Activated naive CD4-positive, alpha-beta T cell treated with anti-CD3 and anti-CD28 coated beads, Interleukin-2, amount 50 U/mL, for 72 hours (primary cell): ENCODE measurements at regions not wholly inside any gene's neighbourhood (a gene's known extent, or its start where the extent isn't known, plus 50 kb on each side); places are given as distances from the start of the nearest gene placed in this dataset.

ENCODE experiments used
- ATAC-seq, 2 donors: fragments of 150-1000 bp; cut with Tn5 transposase; 2 replicates each; pipeline ENCODE4 v1.10.0; 2021; ENCODE audit warnings: mild to moderate bottlenecking in 2 of 2, moderate library complexity in 2 of 2
- DNase-seq, 2 donors: peaks; one replicate each; pipeline ENCODE4 v3.0.0; 2021 to 2022; ENCODE audit warnings: low spot score in 2 of 2
- H3K27ac Mint-ChIP-seq, 2 donors: one replicate each; pipeline ENCODE4 v1.8.0; 2022; ENCODE audit warnings: mild to moderate bottlenecking in 2 of 2, mixed read lengths in 2 of 2
- H3K36me3 Mint-ChIP-seq, 2 donors: one replicate each; pipeline ENCODE4 v1.8.0; 2022; ENCODE audit warnings: mixed read lengths in 2 of 2
- H3K9me3 Mint-ChIP-seq, 2 donors: one replicate each; pipeline ENCODE4 v1.8.0; 2022; ENCODE audit warnings: mixed read lengths in 2 of 2

DNA sequence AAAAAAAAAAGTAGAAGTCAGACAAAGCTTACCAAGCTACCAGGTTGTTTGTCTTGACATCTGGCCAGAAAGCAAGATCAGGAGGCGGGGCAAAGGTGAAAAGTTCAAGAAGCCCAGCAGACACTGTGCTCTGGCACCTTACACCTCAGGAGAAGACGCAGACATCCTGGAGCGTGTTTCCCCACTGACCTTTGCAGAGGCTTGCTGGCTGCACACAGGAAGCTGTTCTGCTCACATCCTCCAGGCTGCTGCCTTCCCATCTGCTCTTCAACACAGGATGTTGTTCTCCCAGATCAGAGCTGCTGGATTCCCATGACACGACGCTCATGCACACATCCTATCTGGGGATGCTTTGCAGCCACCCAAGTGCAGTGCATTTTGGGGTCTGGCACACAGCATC is 174.4 kb upstream of the KIAA1217 start:
- H3K9me3 Mint-ChIP-seq, result peaks cover 6 to 21% of the 10 kb centered on the region in 2 donors

DNA sequence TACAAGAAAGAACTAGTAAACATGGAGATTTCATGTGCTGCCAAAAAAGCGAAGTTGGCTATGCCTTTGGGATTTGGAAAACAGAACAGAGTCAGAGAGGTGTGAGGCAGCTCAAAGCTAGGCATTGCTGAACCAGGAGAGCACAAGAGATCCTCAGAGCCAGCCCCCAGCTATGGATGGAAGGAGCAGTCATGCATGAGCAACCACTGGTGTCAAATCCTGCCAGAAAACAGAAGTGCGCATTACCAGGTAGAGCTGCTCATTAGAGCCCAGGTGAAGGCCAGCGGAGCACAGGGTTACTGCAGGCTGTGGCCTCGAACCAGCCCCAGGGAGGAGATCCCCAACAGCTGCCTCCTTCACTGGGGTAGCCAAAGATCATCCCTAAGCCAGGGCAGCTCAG is 173.2 kb upstream of the KIAA1217 start:
- ATAC-seq (no peak), DNase-seq (no peak)
- Mint-ChIP-seq H3K9me3 (peaks cover 3 to 14% of the 10 kb centered on the region in 2 donors), H3K27ac (peak overlapping the region in 1 of 2 donors; percentile 15), H3K36me3 (no peaks in the 10 kb centered on the region)

More for the DNA sequence above, 174.4 kb upstream of the KIAA1217 start:
- DNase-seq, result no peak
- no peak for ATAC-seq
- Mint-ChIP-seq H3K36me3 (no peaks in the 10 kb centered on the region), H3K27ac (no peak overlapping the region)

DNA sequence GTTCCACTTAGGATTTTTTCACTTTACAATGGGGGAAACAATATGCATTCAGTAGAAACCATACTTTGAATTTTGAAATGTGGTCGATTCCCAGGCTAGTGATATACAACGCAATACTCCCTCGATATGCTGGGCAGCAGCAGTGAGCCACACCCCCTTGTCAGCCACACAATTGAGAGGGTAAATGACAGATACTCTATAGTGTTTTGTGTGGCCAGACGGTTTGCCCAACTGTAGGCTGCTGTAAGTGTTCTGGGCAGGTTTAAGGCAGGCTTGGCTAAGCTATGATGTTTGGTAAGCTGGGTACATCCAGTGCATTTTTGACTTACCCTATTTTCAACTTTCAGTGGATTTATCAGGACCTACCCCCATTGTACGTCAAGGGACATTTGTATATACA is 169.6 kb upstream of the KIAA1217 start:
- peaks cover 3 to 14% of the 10 kb centered on the region in 2 donors for H3K9me3 Mint-ChIP-seq

DNA sequence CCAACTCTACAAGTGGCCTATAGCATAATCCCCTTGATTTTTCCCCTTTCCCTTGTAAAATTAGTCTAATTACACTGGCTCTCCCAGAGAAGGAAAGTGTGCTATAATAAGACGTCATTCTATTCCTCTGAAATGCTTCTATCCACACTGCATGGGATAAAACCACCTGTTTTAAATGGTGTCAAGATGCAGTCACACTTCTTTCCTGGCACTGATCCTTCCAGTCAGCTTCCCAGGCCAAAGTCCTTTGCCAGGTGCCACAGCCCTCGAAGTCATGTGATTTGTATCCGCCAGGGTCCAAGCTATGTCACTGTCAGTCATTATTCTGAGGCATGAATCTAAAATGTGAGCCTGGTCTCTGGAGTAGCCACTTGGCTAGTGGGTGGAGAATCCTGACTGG is 169.0 kb upstream of the KIAA1217 start:
- Mint-ChIP-seq H3K27ac (no peak overlapping the region), H3K9me3 (peaks cover 2 to 14% of the 10 kb centered on the region in 2 donors), H3K36me3 (no peaks in the 10 kb centered on the region)
- no peak for DNase-seq
- no peak for ATAC-seq

More for the DNA sequence above, 169.6 kb upstream of the KIAA1217 start:
- Mint-ChIP-seq H3K27ac (no peak overlapping the region), H3K36me3 (no peaks in the 10 kb centered on the region)
- ATAC-seq (no peak), DNase-seq (no peak)

DNA sequence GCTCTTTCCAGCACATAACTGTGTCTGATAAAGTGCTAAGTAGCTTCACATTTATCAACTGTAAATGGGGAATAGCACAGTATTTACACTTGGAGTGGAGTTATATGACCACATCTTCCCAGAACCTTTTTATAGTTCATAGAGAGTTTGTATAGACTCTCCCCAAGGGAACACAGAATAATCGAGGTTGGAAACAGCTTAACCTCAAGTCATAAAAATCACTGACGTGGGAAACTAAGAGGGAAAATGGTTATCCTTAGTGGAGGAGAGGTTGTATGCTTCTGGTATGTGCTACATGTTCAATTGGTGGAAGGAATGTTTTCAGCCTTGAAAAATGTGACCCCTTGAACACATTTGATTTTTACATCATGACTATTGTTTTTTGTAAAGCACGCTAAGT is 167.9 kb upstream of the KIAA1217 start:
- Mint-ChIP-seq H3K9me3 (peaks cover under 1 to 9% of the 10 kb centered on the region in 2 donors), H3K36me3 (no peaks in the 10 kb centered on the region), H3K27ac (no peak overlapping the region)
- DNase-seq (no peak), ATAC-seq (no peak)

DNA sequence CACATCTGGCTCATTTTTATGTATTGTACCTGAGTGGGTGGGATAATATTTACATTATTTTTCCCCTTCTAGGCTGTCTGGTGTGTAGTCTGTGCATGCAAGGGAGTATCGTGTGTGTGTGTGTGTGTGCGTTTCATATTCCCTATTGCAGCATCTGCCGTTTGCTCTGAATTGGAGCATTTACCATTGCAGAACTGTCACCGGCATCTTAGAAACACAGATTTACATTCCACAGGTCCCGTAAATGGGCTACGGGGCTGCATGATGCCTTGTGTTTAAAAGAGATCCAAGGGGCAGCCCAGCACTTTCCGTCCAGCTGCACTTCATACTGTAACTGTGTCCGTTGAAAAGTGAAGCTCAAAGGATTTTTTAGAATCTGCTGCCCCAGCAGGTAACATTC is 167.1 kb upstream of the KIAA1217 start:
- DNase-seq, result no peak
- Mint-ChIP-seq H3K36me3 (no peaks in the 10 kb centered on the region), H3K9me3 (peaks cover under 1 to 4% of the 10 kb centered on the region in 2 donors), H3K27ac (no peak overlapping the region)
- ATAC-seq, result no peak

DNA sequence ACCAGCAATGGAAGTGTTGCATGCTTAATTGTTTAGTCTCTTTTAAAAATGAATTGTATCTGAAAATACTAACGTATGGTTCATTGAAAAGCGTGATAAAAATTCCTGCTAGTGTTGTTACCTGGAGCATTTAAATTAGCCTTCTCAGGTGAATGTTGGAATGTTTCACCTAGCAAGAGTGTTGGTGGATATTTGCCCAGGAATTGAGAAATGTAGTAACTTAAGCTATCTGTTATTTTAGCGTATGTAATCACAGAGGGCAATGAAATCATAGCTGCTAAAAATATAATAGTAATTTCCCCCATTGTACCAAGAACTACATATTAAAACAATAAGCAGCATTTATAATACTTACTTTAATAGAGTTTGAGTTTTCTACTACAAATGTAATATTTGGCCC is 166.1 kb upstream of the KIAA1217 start:
- peaks cover 0 to 4% of the 10 kb centered on the region in 2 donors for H3K9me3 Mint-ChIP-seq
- no peak for ATAC-seq
- H3K36me3 Mint-ChIP-seq, result no peaks in the 10 kb centered on the region
- no peak for DNase-seq
- no peak overlapping the region for H3K27ac Mint-ChIP-seq

DNA sequence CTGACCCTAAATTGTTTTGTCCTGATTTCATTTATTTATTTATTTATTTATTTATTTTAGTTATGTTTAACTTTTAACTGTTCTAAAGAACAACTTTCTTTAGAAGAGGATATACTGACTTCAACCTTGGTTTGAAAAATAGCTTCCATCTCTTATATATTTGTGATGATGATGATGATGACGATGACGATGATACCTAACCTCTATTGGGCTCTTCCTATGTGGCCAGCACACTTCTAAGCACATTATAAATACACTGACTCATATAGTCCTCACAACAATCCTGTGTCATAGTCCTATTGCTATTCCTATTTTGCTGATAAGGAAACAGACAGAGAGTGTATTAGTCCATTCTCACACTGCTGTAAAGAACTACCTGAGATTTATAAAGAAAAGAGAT is 162.9 kb upstream of the KIAA1217 start:
- ATAC-seq (no peak), DNase-seq (no peak)
- Mint-ChIP-seq H3K9me3 (peaks cover 0 to 6% of the 10 kb centered on the region in 2 donors), H3K27ac (no peak overlapping the region), H3K36me3 (no peaks in the 10 kb centered on the region)

DNA sequence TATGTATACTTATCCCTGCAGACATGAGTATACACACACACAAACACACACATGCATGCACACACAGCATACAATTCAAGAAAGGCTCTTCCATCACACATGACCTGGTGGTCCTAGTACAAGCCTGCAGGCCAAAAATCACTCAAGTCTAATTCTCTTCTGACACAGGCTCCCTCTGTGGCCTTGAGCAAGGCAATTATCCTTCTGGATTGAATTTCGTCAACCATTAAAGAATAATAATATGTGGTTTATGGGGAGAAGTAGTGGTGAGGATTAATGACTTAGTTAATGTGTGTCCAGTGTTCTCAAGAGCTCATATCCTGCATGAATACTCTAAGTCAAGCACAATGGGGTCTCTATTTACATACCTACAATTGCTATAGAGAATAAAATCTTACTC is 161.8 kb upstream of the KIAA1217 start:
- DNase-seq (no peak), ATAC-seq (no peak)
- Mint-ChIP-seq H3K27ac (no peak overlapping the region), H3K36me3 (no peaks in the 10 kb centered on the region), H3K9me3 (peaks cover 0 to 7% of the 10 kb centered on the region in 2 donors)

DNA sequence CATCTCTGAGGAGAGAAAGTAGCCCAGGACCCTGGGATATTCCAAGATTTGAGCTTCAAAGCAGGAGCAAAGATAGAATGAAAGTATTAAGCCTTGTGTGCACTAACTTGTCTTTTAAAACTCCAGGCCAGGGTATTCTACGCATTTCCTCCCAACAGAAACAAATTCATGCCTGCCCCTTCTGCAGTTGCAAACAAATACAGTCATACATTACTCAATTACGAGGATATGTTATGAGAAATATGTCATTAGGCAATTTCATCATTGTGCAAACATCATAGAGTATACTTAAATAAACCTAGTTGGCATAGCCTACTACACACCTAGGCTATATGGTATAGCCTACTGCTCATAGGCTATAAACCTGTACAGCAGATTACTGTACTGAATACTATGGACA is 154.5 kb upstream of the KIAA1217 start:
- no peaks in the 10 kb centered on the region for H3K36me3 Mint-ChIP-seq

DNA sequence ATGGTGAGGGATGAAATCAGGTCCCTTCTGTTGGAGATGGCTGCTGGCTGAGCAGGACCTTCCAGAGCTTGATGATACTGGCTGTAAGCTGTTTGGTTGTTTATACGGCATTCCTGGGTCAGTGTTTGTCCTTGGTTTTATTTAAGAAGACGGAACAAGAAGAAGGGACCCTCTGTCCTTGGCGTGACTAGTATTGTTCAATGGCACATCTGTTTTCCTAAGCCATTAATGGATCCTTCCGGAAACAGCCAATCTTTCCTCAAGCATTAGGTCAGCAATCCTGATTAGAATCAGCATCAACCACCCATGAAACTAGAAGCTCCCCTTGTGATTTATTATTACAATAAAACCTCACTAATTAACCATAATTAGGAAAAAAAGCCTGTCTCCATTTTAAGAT is 128.7 kb upstream of the KIAA1217 start:
- ATAC-seq, result no peak
- H3K36me3 Mint-ChIP-seq, result no peaks in the 10 kb centered on the region
- no peak for DNase-seq
- H3K9me3 Mint-ChIP-seq, result peaks cover 5 to 6% of the 10 kb centered on the region in 2 donors
- no peak overlapping the region for H3K27ac Mint-ChIP-seq

More for the DNA sequence above, 154.5 kb upstream of the KIAA1217 start:
- Mint-ChIP-seq H3K27ac (no peak overlapping the region), H3K9me3 (peaks cover 0 to 10% of the 10 kb centered on the region in 2 donors)
- ATAC-seq (no peak), DNase-seq (no peak)

DNA sequence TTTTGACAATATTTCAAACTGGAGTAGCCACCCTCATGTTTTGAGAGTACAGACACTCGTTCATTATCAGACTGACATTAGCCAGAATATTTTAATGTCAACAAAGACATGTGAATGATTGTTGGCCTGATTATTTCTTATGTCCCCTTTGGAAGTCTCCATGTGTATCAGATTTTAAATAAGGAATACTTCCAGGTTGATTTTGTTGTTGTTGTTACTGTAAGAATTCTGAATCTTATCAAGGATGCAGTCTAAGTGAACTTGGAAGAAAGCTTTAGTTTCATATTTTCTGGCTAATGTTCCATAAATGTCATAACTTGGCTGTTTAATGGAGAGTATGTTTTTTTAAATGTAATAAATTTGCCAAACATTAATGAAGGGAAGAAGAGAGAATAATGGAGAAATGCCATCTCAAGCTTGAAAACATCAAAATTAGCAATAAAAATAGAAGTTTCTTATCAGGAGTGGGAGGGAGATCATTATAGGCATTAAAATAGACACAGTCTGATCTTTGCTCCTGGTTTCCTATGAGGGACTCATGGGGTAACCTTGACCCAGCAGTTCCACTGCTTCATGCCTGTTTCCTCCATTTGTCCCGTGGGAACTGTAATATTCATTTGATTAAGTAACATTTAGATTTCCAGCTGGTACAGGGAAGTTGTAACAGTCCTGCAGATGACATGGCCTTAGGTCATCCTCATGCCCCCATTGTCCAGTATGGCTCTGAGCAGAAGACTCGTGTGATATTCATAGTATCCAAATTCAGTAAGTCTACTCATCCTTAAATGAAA is 122.4 kb upstream of the KIAA1217 start:
- Mint-ChIP-seq H3K9me3 (peaks cover 10 to 12% of the 10 kb centered on the region in 2 donors), H3K36me3 (no peaks in the 10 kb centered on the region)
- no peak for ATAC-seq

DNA sequence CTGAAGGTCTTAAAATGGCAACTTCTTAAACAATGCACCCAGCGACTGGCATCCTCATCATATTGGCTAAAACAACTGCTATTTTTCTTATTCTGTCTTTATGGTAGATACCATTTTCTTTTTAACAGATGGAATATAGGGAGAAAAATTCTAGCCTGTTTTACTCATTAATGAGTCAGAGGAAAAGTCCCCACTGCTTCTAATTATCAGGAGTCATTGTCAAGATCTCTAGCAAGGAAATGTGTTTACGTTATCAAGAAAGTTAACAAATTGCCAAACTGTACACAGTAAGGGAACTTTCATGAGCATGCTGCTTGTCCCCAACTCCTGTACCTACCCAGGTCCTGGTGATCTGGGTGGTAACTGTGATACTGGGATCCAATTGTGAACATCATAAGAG is 117.7 kb upstream of the KIAA1217 start:
- no peak overlapping the region for H3K27ac Mint-ChIP-seq
- ATAC-seq, result no peak
- peaks cover 18 to 21% of the 10 kb centered on the region in 2 donors for H3K9me3 Mint-ChIP-seq
- H3K36me3 Mint-ChIP-seq, result no peaks in the 10 kb centered on the region
- DNase-seq, result no peak

More for the DNA sequence above, 122.4 kb upstream of the KIAA1217 start:
- no peak for DNase-seq
- no peak overlapping the region for H3K27ac Mint-ChIP-seq

DNA sequence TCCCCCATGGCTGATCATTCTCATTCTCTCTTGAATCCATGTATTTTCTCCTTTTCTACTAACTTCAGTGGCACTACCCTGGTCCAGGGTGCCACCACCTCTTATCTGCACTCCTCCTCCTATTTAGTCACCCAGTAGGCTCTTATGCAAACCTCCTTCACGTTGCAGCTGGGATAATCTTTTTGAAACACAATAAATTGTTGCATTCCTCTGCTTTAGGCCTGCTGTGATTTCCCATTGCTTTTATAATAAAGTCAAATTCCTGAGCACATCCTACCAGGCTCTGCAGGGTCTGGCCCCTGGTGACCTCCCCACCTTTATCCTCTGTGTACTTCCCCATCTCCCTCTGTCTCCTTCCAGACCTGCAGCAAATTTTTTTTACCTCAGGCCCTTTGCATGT is 112.7 kb upstream of the KIAA1217 start:
- DNase-seq (no peak), ATAC-seq (no peak)
- Mint-ChIP-seq H3K36me3 (no peaks in the 10 kb centered on the region), H3K9me3 (peaks cover 11 to 20% of the 10 kb centered on the region in 2 donors), H3K27ac (peak overlapping the region in 1 of 2 donors; percentile 18)

DNA sequence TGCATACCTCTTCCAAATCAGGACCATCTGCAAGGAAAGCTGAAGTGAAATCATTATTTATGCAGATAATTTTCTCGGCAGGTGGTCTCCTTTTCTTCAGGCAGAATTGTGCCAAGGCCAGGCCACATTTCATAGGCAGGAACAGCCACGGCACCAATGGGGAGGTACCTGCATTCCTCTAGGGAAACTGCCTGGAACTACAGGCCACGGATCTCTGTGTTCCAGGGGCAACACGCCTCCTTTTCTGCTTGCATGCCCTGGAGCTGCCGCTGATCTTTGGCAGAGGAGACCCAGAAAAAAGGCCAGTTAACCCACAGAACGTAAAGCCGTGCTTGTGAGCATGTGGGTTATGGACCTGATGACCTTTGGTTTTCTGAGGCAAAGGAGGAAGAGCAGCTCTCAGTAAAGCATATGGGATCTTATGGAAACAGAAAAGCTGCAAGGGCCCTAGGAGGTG is 111.2 kb upstream of the KIAA1217 start:
- H3K36me3 Mint-ChIP-seq, result no peaks in the 10 kb centered on the region
- no peak for DNase-seq
- H3K27ac Mint-ChIP-seq, result no peak overlapping the region
- no peak for ATAC-seq
- peaks cover 11 to 16% of the 10 kb centered on the region in 2 donors for H3K9me3 Mint-ChIP-seq

DNA sequence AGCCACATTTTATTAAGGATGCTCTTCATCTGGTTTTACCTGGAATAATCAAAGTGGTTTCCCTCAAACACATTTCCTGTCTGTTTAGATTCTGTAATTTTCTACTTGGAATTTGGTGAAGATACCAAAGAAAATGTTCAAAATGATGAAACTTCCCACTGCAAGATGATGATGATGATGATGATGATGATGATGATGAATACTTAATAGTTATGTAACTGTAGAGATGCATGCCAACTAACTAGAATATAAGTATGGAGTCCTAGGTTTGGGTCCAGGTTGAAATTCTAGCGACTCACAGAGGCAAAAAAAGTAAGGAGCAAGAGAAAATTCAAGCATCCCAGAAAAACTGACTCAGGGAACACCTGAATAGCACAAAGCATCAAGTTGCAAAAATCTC is 104.0 kb upstream of the KIAA1217 start:
- peaks cover 0 to 5% of the 10 kb centered on the region in 2 donors for H3K36me3 Mint-ChIP-seq
- DNase-seq (no peak), ATAC-seq (no peak)
- H3K27ac Mint-ChIP-seq, result no peak overlapping the region
- H3K9me3 Mint-ChIP-seq, result peaks cover 0 to 15% of the 10 kb centered on the region in 2 donors

DNA sequence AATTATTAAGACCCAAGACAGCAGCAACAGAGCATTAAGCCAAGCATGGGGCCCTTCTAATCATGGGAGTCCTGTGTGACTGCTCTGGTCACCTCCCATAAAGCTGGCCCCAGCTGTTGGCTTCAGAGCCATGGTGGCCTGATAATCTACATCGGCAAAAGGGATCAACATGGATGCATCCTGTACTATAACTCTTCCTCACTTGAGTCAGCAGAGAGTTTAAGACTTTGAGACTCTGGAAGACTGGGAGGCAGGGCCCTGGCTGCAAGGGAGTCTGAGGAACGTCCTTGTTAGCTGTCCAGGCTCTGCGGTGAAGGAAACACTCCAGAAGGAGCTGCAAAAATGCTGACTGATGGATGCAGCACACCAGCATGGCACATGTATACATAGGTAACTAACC is 95.0 kb upstream of the KIAA1217 start:
- H3K36me3 Mint-ChIP-seq, result no peaks in the 10 kb centered on the region
- H3K27ac Mint-ChIP-seq, result no peak overlapping the region
- no peak for DNase-seq
- H3K9me3 Mint-ChIP-seq, result peaks cover 0 to 3% of the 10 kb centered on the region in 2 donors
- ATAC-seq, result no peak

DNA sequence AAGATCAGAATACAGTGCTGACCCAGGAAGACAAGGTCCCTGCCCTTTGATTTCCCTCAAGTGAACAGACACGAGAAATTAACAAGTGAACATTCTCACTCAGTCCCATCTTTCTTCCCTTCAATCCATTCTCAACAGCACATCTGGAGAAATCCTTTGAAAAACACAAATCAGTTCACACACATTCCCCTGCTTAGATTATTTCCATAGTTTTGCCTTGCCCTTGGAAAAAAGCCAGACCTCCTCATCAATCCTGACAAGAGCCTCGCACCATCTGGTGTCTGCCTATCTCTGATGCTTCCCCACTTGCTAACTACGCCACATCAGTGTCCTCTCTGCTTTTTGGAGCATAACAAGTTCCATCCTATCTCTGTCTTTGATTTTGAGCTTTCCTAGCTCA is 94.4 kb upstream of the KIAA1217 start:
- ATAC-seq (no peak), DNase-seq (no peak)
- no peaks in the 10 kb centered on the region for H3K9me3 Mint-ChIP-seq
- no peaks in the 10 kb centered on the region for H3K36me3 Mint-ChIP-seq
- H3K27ac Mint-ChIP-seq, result no peak overlapping the region
